ENCODE measurements at regions not wholly inside any gene's neighbourhood (a gene's known extent, or its start where the extent isn't known, plus 50 kb on each side); places are given as distances from the start of the nearest gene placed in this dataset.

DNA sequence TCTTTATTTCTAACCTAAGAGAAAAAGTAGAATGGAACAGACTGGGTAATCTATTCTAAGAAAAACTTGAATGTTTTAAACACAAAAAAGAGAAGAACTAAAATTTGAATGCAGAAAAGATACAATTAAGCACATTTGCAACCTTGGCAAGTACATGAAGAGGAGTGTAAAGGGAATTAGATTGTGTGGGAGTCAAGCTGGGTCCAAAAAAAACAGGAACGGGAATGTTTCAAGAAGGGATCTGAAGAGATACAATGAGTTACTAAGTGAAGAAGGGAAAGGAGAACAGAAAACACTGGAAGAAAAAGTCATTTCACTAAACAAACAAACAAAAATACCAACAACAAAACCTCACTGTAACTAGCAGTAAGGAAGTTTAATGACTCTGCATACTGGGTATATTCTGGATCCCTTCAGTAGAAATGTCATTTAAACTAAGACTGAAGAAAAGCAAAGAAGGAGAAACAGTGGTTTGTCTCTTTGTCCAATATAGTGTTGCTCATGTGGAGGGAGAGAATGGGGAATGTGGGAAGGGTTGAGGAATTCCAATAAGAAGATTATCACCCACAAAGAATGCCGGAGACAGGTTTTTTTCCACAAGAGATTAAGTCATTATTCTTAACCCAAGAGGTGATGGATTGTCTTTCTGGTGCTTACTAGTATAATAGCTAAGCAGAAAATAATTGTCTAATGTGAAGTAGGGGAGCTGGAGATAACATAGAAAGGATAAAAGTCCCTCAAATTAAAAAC lies 50.4 kb upstream of the PTPN13 start:
- Histone ChIP-seq H3K27ac (ENCODE audit: low read length) (no peak overlapping the region), H3K4me2 (ENCODE audit: low read length) (no peak overlapping the region)
- no peak for TF ChIP-seq TAF1 (IDR thresholded peaks at IDR 0.05; ENCODE audit: low read depth)
- TF ChIP-seq, protein P1, sequence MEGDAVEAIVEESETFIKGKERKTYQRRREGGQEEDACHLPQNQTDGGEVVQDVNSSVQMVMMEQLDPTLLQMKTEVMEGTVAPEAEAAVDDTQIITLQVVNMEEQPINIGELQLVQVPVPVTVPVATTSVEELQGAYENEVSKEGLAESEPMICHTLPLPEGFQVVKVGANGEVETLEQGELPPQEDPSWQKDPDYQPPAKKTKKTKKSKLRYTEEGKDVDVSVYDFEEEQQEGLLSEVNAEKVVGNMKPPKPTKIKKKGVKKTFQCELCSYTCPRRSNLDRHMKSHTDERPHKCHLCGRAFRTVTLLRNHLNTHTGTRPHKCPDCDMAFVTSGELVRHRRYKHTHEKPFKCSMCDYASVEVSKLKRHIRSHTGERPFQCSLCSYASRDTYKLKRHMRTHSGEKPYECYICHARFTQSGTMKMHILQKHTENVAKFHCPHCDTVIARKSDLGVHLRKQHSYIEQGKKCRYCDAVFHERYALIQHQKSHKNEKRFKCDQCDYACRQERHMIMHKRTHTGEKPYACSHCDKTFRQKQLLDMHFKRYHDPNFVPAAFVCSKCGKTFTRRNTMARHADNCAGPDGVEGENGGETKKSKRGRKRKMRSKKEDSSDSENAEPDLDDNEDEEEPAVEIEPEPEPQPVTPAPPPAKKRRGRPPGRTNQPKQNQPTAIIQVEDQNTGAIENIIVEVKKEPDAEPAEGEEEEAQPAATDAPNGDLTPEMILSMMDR (IDR thresholded peaks at IDR 0.05; ENCODE audit: poor library complexity, severe bottlenecking): no peak

DNA sequence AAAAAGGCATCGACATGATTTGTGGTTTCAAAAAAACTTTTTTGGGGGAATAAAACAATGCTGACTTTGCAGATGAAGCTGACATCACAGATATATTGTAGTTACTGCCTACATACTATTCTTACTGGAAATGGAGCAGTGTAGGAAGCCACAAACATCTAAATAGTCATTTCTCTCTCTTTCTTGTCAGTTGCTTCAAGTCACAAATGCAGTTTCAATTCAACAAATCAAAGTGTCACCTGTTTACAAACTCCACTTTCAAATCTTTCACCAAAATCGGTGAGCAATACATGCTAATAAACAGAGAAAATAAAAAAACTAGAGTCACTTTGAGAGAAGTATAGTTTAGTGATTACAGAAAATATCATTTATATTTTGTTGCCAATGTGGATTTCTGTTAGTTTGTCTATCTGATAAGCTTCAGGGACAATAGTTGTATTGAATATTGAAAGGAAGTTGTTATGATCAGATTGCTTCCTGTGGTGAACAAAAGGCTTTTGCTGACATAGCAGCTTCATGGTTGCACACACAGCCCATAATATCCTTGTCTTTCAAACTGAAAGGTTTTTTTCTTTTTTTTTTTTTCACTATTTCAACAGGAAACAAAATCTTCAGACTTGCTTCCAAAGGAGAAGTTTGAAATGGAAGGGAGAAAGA lies 49.7 kb upstream of the PTPN13 start:
- H3K27ac ChIP-seq (ENCODE audit: low read length): no peak overlapping the region
- TF ChIP-seq EP300 (conservative IDR thresholded peaks at IDR 0.05; ENCODE audit: poor library complexity, severe bottlenecking) (no peak), MXI1 (conservative IDR thresholded peaks at IDR 0.05; ENCODE audit: poor library complexity, severe bottlenecking) (no peak), POLR2AphosphoS5 (IDR thresholded peaks at IDR 0.05) (no peak), RAD21 (conservative IDR thresholded peaks at IDR 0.05) (no peak)
- TF ChIP-seq, protein P2, sequence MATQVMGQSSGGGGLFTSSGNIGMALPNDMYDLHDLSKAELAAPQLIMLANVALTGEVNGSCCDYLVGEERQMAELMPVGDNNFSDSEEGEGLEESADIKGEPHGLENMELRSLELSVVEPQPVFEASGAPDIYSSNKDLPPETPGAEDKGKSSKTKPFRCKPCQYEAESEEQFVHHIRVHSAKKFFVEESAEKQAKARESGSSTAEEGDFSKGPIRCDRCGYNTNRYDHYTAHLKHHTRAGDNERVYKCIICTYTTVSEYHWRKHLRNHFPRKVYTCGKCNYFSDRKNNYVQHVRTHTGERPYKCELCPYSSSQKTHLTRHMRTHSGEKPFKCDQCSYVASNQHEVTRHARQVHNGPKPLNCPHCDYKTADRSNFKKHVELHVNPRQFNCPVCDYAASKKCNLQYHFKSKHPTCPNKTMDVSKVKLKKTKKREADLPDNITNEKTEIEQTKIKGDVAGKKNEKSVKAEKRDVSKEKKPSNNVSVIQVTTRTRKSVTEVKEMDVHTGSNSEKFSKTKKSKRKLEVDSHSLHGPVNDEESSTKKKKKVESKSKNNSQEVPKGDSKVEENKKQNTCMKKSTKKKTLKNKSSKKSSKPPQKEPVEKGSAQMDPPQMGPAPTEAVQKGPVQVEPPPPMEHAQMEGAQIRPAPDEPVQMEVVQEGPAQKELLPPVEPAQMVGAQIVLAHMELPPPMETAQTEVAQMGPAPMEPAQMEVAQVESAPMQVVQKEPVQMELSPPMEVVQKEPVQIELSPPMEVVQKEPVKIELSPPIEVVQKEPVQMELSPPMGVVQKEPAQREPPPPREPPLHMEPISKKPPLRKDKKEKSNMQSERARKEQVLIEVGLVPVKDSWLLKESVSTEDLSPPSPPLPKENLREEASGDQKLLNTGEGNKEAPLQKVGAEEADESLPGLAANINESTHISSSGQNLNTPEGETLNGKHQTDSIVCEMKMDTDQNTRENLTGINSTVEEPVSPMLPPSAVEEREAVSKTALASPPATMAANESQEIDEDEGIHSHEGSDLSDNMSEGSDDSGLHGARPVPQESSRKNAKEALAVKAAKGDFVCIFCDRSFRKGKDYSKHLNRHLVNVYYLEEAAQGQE (IDR thresholded peaks at IDR 0.05; ENCODE audit: borderline replicate concordance): no peak
- H3K4me2 ChIP-seq (ENCODE audit: low read length): no peak overlapping the region
- no peaks in the 10 kb centered on the region for H3K9me3 ChIP-seq (ENCODE audit: low read length)
- H3K27me3 ChIP-seq (ENCODE audit: insufficient read depth, low read depth, low read length): no peaks in the 10 kb centered on the region
- H4K20me1 ChIP-seq (ENCODE audit: insufficient read depth): no peaks in the 10 kb centered on the region
- no peak overlapping the region for H3K4me3 ChIP-seq (ENCODE audit: low read length)
- no peaks in the 10 kb centered on the region for H3F3A ChIP-seq (ENCODE audit: insufficient read depth, low read length, poor library complexity, severe bottlenecking)
- no peaks in the 10 kb centered on the region for H3K9me2 ChIP-seq (ENCODE audit: insufficient read depth, low read length)
- no peak overlapping the region for H3K9ac ChIP-seq (ENCODE audit: low read length)
- no peak overlapping the region for H2AFZ ChIP-seq (ENCODE audit: low read depth, low read length)
- no peaks in the 10 kb centered on the region for H3K36me3 ChIP-seq (ENCODE audit: insufficient read depth, low read length)
- H3K79me2 ChIP-seq (replicated peaks; ENCODE audit: insufficient read depth, low read length): no peaks in the 10 kb centered on the region

More for the DNA sequence above, 50.4 kb upstream of the PTPN13 start:
- Histone ChIP-seq H2AFZ (ENCODE audit: low read depth, low read length) (no peak overlapping the region), H3K79me2 (replicated peaks; ENCODE audit: insufficient read depth, low read length) (no peaks in the 10 kb centered on the region), H4K20me1 (ENCODE audit: insufficient read depth) (no peaks in the 10 kb centered on the region), H3F3A (ENCODE audit: insufficient read depth, low read length, poor library complexity, severe bottlenecking) (no peaks in the 10 kb centered on the region), H3K4me3 (ENCODE audit: low read length) (no peak overlapping the region), H3K27me3 (ENCODE audit: insufficient read depth, low read depth, low read length) (no peaks in the 10 kb centered on the region), H3K9me2 (ENCODE audit: insufficient read depth, low read length) (no peaks in the 10 kb centered on the region), H3K36me3 (ENCODE audit: insufficient read depth, low read length) (no peaks in the 10 kb centered on the region), H3K9ac (ENCODE audit: low read length) (no peak overlapping the region), H3K9me3 (ENCODE audit: low read length) (no peaks in the 10 kb centered on the region)

Small RNA genes in the stretch of these regions (small RNA-seq; reads per million reads assigned to genes)
- 0 to 0.49 (median 0.16) reads per million in 3 experiments for gene MIR4452

Data from neural cell (in vitro differentiated cells).